GM12892 (cell line): ENCODE measurements at regions not wholly inside any gene's neighbourhood (a gene's known extent, or its start where the extent isn't known, plus 50 kb on each side); places are given as distances from the start of the nearest gene placed in this dataset.

Experiments
- DNase-seq: peaks from one replicate; pipeline ENCODE4 v3.0.0; 2011; ENCODE audit not compliant: insufficient read length
- FAIRE-seq: peaks from 2 replicates; lab custom pipeline; 2011; peaks lifted over from hg19 to GRCh38; lab: Jason Lieb, UNC
- POLR2A ChIP-seq: IDR thresholded peaks from 2 replicates; pipeline ENCODE4 v1.6.1; 2011; ENCODE audit warnings: low read depth, low read length, control low read depth
- POLR2AphosphoS5 ChIP-seq: IDR thresholded peaks from 2 replicates; pipeline ENCODE4 v1.6.1; 2011; ENCODE audit warnings: low read depth, low read length, control low read depth
- TAF1 ChIP-seq: IDR thresholded peaks from 2 replicates; pipeline ENCODE4 v1.6.1; 2011; ENCODE audit warnings: low read depth, mild to moderate bottlenecking, control low read depth, low read length, borderline replicate concordance

DNA sequence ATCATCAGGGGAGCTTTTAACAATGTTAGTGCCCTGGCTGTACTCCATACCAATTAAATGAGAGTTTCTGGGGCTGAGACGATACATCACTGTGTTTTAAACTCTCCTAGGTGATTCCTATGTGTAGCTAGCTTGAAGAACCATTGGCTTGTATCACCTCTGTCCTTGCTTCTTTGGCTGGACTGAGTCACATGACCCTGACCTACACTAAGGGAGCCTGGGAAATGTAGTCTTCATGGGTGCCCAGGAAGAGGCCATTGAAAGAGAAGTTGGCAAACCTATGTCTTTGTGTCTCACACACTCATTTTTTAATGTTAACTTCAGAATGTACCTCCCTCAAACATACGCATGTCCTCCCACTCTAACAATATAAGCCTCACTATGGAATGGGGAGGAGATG is 506.6 kb downstream of the DHX35 start:
- no peak for TF ChIP-seq POLR2A
- TF ChIP-seq POLR2AphosphoS5, result no peak
- TF ChIP-seq TAF1, result no peak
- FAIRE-seq (no peak), DNase-seq (no peak)

DNA sequence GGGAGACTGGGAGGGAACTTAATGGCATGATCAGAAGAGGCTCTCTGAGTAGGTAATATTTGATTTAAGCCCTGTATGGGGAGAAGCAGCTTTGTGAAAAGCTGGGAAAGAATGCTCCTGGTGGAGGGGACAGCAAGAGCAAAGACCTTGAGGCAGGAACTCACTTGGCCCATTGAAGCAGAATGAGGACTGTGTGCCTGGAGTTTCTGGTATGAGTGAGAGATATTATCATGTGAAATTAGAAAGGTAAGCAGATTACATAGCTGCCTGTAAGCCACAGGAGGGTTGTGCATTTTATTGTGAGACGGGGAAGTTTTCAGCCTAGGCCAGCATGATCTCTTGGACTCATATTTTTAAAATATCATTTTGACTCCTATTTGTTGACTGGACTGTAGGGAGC is 502.1 kb downstream of the DHX35 start:
- DNase-seq (no peak), FAIRE-seq (no peak)
- no peak for TF ChIP-seq TAF1
- no peak for TF ChIP-seq POLR2A
- TF ChIP-seq POLR2AphosphoS5, result no peak

DNA sequence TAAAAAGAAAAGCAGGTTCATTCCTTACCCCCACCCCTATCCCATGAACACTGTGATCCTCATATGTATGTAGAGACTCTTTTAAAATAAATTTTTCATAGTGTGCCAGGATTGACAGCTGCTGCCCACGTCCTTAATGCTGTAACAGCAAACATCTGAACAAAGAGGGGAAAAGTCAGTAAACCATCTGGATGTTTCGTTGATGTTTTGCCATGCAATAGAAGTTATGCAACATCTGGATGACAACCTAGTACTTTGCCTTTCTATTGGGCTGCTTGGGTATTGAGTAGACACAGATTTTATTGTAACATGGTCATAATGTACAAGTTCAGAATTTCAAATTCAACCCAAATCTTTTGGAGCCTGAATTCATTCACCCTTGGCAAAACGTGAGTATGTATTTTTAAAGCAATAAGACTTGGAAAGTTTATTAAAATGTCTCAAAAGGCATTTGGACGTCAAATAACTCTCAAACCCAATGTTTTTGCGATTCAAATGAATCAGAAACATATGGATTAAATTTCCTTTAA is 500.3 kb downstream of the DHX35 start:
- TF ChIP-seq POLR2AphosphoS5 (no peak), TAF1 (no peak), POLR2A (no peak)
- DNase-seq, result no peak
- FAIRE-seq, result no peak

DNA sequence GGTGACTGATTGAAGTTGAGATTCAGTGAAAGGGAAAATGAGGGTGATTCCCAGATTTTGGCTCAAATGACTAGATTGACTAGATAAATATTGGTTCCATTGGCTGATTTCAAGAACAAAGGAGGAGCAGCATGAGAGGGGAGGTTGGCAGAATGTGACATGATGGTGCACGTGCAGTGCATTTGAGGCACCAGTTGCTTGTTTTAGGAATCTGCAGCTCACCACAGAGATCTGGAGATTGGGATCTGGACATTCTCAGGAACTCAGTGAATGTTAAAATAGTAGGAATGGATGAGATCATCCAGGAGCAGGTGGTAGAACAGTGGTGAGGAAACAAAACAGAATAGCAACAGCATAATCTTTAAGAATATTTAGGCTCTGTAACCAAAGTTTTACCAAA is 496.3 kb downstream of the DHX35 start:
- TF ChIP-seq POLR2AphosphoS5 (no peak), TAF1 (no peak), POLR2A (no peak)
- no peak for DNase-seq
- no peak for FAIRE-seq

DNA sequence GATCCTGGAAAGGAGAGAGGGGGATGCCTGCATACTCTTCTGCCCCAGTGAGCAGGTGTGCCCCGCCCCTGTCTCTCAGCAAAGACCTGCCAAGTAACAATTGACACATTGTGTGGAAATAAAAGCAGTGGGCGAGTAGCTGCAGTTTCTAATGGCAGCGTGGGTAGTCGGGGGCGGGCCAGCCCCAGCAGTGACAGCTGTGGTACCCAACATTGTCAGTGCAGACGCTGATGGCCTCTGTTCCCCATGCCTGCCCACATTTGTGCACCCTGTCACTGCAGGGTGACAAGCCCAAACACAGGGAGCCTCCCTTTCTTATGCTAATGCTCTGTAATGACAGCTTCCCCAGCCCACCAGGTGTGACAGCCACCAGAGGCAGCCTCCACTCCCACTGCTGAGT is 491.7 kb downstream of the DHX35 start:
- no peak for TF ChIP-seq POLR2A
- no peak for TF ChIP-seq TAF1
- TF ChIP-seq POLR2AphosphoS5, result no peak
- FAIRE-seq (no peak), DNase-seq (no peak)

DNA sequence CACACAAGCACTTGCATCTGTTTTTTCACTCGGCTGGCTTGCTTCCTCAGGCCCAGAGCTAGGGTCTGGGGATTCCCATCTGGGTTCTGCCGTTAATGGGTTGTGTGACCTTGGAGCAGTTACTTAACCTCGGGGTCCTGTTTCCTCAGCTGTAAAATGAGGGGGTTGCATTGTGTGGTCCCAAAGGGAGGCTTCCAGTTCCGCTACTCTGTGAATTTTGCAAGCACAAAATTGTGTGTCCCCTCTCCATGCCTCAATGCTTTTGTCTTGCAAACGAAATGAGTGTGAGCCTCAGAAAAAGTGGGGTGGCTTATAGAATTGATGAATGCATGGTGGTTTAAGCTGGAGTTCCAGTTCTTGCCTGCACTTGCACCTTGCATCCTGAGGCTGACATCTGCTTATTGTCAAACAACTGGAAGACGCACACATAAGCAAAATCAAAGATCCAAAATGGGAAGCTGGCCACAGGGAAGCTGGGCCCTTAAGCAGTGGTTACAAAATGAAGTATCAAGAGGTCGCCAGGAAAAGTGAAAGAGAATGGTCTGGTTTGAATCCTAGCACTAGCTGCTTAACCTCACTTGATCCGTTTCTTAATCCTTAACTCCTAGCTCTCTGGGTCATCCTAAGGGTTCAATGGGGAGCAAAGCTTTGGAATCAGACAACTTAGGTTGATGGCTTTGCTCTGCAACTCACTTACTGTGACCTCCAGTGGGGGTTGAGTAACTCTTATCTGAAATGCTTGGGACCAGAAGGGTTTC is 490.6 kb downstream of the DHX35 start:
- FAIRE-seq (no peak), DNase-seq (no peak)
- no peak for TF ChIP-seq POLR2AphosphoS5
- no peak for TF ChIP-seq TAF1
- TF ChIP-seq POLR2A, result no peak

DNA sequence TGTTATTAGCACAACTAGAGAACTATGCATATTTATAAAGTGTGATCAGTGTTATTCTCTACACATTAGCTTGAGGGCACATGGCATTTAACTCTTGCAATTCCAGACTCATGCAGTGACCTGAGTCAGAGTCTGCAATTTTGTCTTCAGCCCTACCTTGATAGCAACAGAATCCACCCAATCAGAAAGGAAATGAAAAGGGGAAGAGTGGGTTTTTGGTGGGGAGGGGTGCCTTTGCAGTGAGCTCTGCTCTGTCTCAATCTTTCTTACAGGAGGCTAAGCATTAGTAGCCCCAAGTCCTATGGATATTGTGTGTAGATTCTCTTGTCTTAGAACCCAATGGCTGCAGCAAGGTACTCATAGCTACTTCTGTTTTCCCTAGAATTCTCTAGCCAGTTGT is 489.2 kb downstream of the DHX35 start:
- DNase-seq (no peak), FAIRE-seq (no peak)
- no peak for TF ChIP-seq TAF1
- no peak for TF ChIP-seq POLR2AphosphoS5
- TF ChIP-seq POLR2A, result no peak

DNA sequence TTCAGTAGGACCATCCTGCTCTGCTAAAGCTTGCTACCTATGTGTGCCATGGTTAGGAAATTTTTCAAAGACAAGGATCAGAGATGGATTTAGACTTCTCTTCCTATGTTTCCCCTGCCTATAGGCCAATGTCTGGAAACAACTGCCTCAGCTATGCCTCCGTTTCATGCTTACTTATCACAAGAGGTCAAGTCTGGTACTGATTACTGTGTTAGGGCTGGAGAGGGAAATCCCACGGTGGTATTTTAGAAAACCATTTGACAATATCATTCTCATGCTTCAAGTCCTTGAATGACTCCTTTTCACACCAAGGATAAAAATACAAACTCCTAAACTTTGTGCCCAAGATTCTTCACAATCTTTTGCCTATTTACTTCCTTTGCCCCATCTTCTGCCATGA is 484.3 kb downstream of the DHX35 start:
- no peak for DNase-seq
- TF ChIP-seq POLR2AphosphoS5, result no peak
- TF ChIP-seq POLR2A, result no peak
- TF ChIP-seq TAF1, result no peak
- FAIRE-seq, result no peak

DNA sequence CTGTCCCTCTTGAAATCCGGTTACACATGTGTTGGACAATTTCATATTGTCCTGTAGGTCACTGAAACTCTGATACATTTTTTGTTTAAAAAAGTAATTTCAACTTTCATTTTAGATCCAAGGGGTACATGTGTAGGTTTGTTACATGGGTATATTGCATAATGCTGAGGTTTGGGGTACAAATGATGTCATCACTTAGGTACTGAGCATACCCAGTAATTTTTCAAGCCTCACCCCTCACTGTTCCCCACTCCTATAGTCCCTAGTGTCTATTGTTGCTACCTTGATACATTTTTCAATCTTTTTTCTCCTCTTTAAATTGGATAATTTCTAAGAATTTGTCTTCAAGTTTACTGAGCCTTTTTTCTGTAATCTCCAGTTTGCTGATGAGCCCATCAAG is 483.0 kb downstream of the DHX35 start:
- no peak for TF ChIP-seq TAF1
- no peak for TF ChIP-seq POLR2AphosphoS5
- TF ChIP-seq POLR2A, result no peak
- no peak for FAIRE-seq

DNA sequence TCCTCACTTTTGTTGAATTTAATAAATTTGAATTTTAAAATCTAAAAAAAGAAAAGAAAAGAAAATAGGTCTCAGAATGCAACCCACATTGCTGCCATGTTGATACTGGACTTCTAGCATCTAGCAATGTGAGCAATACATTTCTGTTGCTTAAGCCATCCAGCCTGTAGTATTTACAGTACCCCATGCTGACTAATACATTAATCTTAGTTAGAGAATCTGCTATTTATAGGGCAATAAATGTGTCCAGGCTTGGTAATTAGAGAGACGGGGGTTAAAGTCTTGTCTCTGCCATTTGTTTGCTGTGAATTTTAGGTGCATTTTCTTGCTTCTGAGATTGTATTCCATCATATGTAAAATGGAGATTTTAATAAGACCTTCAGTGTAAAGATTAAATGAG is 471.3 kb downstream of the DHX35 start:
- FAIRE-seq (no peak), DNase-seq (no peak)
- no peak for TF ChIP-seq POLR2AphosphoS5
- TF ChIP-seq POLR2A, result no peak
- TF ChIP-seq TAF1, result no peak

More for the DNA sequence above, 483.0 kb downstream of the DHX35 start:
- no peak for DNase-seq

DNA sequence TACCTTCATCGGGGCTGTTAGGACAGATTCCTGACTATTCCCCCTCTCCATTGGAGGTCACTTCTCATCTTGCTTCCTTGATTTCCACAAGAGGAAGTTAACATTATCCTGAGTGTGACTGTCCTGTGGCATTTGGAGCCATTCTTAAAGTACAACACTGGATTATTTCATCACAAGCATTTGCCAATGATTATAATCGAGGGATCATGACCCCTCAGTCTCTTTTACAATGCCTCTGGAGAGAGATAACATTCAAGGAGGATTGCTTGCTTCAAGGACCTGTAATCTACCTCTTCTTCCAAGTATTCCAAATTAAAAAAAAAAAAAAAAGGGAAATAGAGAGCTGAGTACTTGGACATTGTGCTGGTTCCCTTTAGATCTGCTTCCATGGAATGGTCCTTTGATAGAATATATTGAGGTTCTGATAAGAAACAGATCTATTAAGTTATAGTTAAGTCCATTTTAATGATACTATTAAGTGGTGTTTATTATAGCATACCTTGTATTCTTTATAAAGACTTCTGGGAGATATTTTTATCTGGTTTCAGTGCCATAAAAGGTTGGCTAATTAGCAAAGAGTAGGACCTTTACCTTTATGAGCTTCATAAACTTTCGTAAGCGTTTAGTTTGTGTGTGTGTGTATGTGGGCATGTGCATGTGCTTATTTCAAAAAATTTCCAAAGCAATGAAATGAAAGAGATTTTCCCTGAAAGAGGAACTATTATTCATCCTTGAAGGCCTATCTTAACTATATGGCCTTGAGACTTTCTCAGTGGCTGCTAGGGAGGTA is 469.1 kb downstream of the DHX35 start:
- TF ChIP-seq POLR2AphosphoS5 (no peak), TAF1 (no peak), POLR2A (no peak)
- FAIRE-seq, result no peak
- DNase-seq, result no peak
